ENCODE measurements at regions not wholly inside any gene's neighbourhood (a gene's known extent, or its start where the extent isn't known, plus 50 kb on each side); places are given as distances from the start of the nearest gene placed in this dataset.

- TF ChIP-seq CTCF (conservative IDR thresholded peaks at IDR 0.05) (no peak), EZH2 (IDR thresholded peaks at IDR 0.05; ENCODE audit: low read depth) (no peak)
Observed at GRCh38 chr5:3123763-3124157, 372.3 kb upstream of the IRX2 start.
